NCI-H1105 treated with DMSO at 0.1 percent for 48 hours (cell line): ENCODE measurements at regions not wholly inside any gene's neighbourhood (a gene's known extent, or its start where the extent isn't known, plus 50 kb on each side); places are given as distances from the start of the nearest gene placed in this dataset.
A peak's percentile ranks its signal among the peaks of the same experiment; 100 is the strongest.
"Not testable (repeated sequence)": the region's sequence is repeated elsewhere in the genome, so short reads cannot be mapped to it uniquely, and the experiment has no call there.

Experiments used
- DNase-seq: peaks from one replicate; lab custom pipeline; 2025; lab: John Stamatoyannopoulos, UW

- no peak for DNase-seq
Measured at GRCh38 chr6:119493980-119494379, 144.4 kb upstream of the MAN1A1 start.

GRCh38 chr6:119491112-119491511, 141.6 kb upstream of the MAN1A1 start:
- not testable (repeated sequence) for DNase-seq

GRCh38 chr6:119490050-119490449, 140.5 kb upstream of the MAN1A1 start:
- DNase-seq = not testable (repeated sequence)

GRCh38 chr6:119484598-119484997, 135.0 kb upstream of the MAN1A1 start:
- no peak for DNase-seq

GRCh38 chr6:119483908-119484307, 134.3 kb upstream of the MAN1A1 start:
- DNase-seq = no peak

GRCh38 chr6:119482850-119483285, 133.3 kb upstream of the MAN1A1 start:
- DNase-seq = no peak

GRCh38 chr6:119481976-119482375, 132.4 kb upstream of the MAN1A1 start:
- no peak for DNase-seq

GRCh38 chr6:119480961-119481497, 131.5 kb upstream of the MAN1A1 start:
- DNase-seq = no peak

GRCh38 chr6:119479860-119480655, 130.5 kb upstream of the MAN1A1 start:
- peak; percentile 10 for DNase-seq

GRCh38 chr6:119476554-119476953, 127.0 kb upstream of the MAN1A1 start:
- no peak for DNase-seq

- DNase-seq = no peak
Measured at GRCh38 chr6:119476024-119476423, 126.5 kb upstream of the MAN1A1 start.

GRCh38 chr6:119470893-119471542, 121.5 kb upstream of the MAN1A1 start:
- no peak for DNase-seq

- no peak for DNase-seq
Measured at GRCh38 chr6:119467488-119468081, 118.0 kb upstream of the MAN1A1 start.

GRCh38 chr6:119466226-119466625, 116.7 kb upstream of the MAN1A1 start:
- DNase-seq = no peak

- DNase-seq = no peak
Measured at GRCh38 chr6:119463081-119463626, 113.6 kb upstream of the MAN1A1 start.

GRCh38 chr6:119461187-119461586, 111.6 kb upstream of the MAN1A1 start:
- DNase-seq = no peak

GRCh38 chr6:119459207-119459974, 109.8 kb upstream of the MAN1A1 start:
- no peak for DNase-seq

- DNase-seq = no peak
Measured at GRCh38 chr6:119454714-119455113, 105.2 kb upstream of the MAN1A1 start.

- DNase-seq = no peak
Measured at GRCh38 chr6:119453242-119454200, 104.0 kb upstream of the MAN1A1 start.

- no peak for DNase-seq
Measured at GRCh38 chr6:119449331-119450156, 100.0 kb upstream of the MAN1A1 start.
